DND-41 (cell line): ENCODE measurements at regions not wholly inside any gene's neighbourhood (a gene's known extent, or its start where the extent isn't known, plus 50 kb on each side); places are given as distances from the start of the nearest gene placed in this dataset.

Experiments
- ATAC-seq: fragments of 200-7000 bp; cut with Tn5 transposase; 3 replicates; pipeline ENCODE4 v1.9.1; 2021; ENCODE audit warnings: low read depth; ENCODE audit not compliant: insufficient read depth
- DNase-seq: peaks from one replicate; pipeline ENCODE4 v3.0.0-alpha.2; 2020
- H2AFZ ChIP-seq: 2 replicates; pipeline ENCODE4 v1.6.0; 2012; ENCODE audit warnings: low read depth, low read length
- H3K27ac ChIP-seq: 2 replicates; pipeline ENCODE4 v1.5.1; 2012; ENCODE audit warnings: low read length, inconsistent platforms
- H3K27me3 ChIP-seq: fragments of 200-600 bp; sonication (generic); 2 replicates; pipeline ENCODE4 v1.6.0; 2012; ENCODE audit warnings: low read length, mild to moderate bottlenecking, inconsistent platforms; ENCODE audit not compliant: insufficient read depth, poor library complexity
- H3K36me3 ChIP-seq: 2 replicates; pipeline ENCODE4 v1.5.1; 2012; ENCODE audit warnings: low read length, inconsistent platforms; ENCODE audit not compliant: insufficient read depth
- H3K4me1 ChIP-seq: 2 replicates; pipeline ENCODE4 v1.5.1; 2012; ENCODE audit warnings: mild to moderate bottlenecking, low read length; ENCODE audit not compliant: insufficient read depth
- H3K4me2 ChIP-seq: 2 replicates; pipeline ENCODE4 v1.6.0; 2012; ENCODE audit warnings: mild to moderate bottlenecking, moderate library complexity, low read length, inconsistent platforms; ENCODE audit not compliant: insufficient read depth
- H3K4me3 ChIP-seq, 2 experiments: fragments of 200-600 bp in 1 of 2; shearing (Covaris generic) in 1 of 2; 2 replicates each; pipeline ENCODE4 v1.5.1; 2012 to 2016; ENCODE audit warnings: inconsistent platforms in 2 of 2, low read length in 2 of 2, mild to moderate bottlenecking in 2 of 2, low read depth in 1 of 2, moderate library complexity in 1 of 2
- H3K79me2 ChIP-seq: 2 replicates; pipeline ENCODE4 v1.6.0; 2012; ENCODE audit warnings: low read length, inconsistent platforms; ENCODE audit not compliant: insufficient read depth
- H3K9ac ChIP-seq: 2 replicates; pipeline ENCODE4 v1.6.0; 2012; ENCODE audit warnings: low read depth, mild to moderate bottlenecking, inconsistent platforms, low read length, moderate library complexity
- H3K9me3 ChIP-seq: 2 replicates; pipeline ENCODE4 v1.5.1; 2012; ENCODE audit warnings: low read length, moderate library complexity, mild to moderate bottlenecking, inconsistent platforms; ENCODE audit not compliant: insufficient read depth, severe bottlenecking
- H4K20me1 ChIP-seq: 2 replicates; pipeline ENCODE4 v1.6.0; 2012; ENCODE audit warnings: low read length; ENCODE audit not compliant: insufficient read depth
- CTCF ChIP-seq: IDR thresholded peaks from 2 replicates; pipeline ENCODE4 v1.5.1; 2012; ENCODE audit warnings: borderline replicate concordance, low read length, moderate library complexity, mild to moderate bottlenecking; ENCODE audit not compliant: poor library complexity, severe bottlenecking; ENCODE audit errors: extremely low read depth
- EZH2 ChIP-seq: IDR thresholded peaks from 3 replicates; pipeline ENCODE4 v1.6.1; 2012; ENCODE audit warnings: borderline replicate concordance, low read depth, mild to moderate bottlenecking, moderate library complexity, low read length, inconsistent platforms; ENCODE audit not compliant: severe bottlenecking

DNA sequence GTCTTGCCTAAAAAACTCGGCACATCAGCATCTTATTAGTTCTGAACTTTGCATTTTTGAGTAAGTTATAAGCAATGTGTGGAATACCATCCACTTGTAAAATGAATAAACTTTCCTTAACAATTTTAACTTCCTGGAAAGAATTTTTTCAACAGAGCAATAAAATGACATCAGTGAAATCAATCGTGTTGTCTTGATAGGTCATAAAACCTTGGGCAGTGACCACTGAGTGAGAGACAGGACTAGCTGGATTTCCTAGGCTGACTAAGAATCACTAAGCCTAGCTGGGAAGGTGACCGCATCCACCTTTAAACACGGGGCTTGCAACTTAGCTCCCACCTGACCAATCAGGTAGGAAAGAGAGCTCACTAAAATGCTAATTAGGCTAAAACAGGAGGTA, 403.0 kb upstream of the CNKSR2 start:
- no peak overlapping the region for H3K4me3 ChIP-seq
- no peak overlapping the region for H3K9ac ChIP-seq
- H3K9me3 ChIP-seq = no peaks in the 10 kb centered on the region
- no peak for DNase-seq
- H3K27ac ChIP-seq = no peak overlapping the region
- TF ChIP-seq CTCF (no peak), EZH2 (no peak)
- H3K79me2 ChIP-seq = no peaks in the 10 kb centered on the region
- no peak overlapping the region for H3K4me2 ChIP-seq
- no peaks in the 10 kb centered on the region for H3K27me3 ChIP-seq
- ATAC-seq = no peak
- H3K4me1 ChIP-seq = no peaks in the 10 kb centered on the region
- H3K36me3 ChIP-seq = no peaks in the 10 kb centered on the region
- H4K20me1 ChIP-seq = no peaks in the 10 kb centered on the region
- no peak overlapping the region for H2AFZ ChIP-seq

DNA sequence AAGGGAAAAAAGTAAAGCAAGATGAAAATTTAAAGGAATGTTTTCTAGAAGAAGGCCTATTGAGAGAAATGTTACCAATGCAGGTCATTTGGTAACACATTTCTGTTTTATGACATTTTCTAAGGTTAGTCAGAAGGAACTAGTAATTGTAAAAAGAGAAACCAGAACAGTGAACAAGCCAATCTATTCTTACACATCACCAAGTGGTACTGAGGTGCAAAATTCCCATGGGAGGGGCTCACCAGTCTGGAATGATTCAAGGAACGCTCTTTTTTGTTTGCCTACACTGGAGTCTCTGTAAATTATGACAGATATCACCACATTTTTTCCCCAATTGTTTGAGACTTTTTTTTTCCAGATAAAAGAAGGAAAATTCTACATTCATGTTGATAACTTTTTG, 404.7 kb upstream of the CNKSR2 start:
- TF ChIP-seq CTCF (no peak), EZH2 (no peak)
- DNase-seq (no peak), ATAC-seq (no peak)
- H2AFZ ChIP-seq = no peak overlapping the region
- H3K36me3 ChIP-seq = no peaks in the 10 kb centered on the region
- H3K79me2 ChIP-seq = no peaks in the 10 kb centered on the region
- H3K4me1 ChIP-seq = no peaks in the 10 kb centered on the region
- no peak overlapping the region for H3K4me2 ChIP-seq
- no peak overlapping the region for H3K27ac ChIP-seq
- no peaks in the 10 kb centered on the region for H3K27me3 ChIP-seq
- H4K20me1 ChIP-seq = no peaks in the 10 kb centered on the region
- H3K4me3 ChIP-seq = no peak overlapping the region
- H3K9me3 ChIP-seq = no peaks in the 10 kb centered on the region
- H3K9ac ChIP-seq = no peak overlapping the region

DNA sequence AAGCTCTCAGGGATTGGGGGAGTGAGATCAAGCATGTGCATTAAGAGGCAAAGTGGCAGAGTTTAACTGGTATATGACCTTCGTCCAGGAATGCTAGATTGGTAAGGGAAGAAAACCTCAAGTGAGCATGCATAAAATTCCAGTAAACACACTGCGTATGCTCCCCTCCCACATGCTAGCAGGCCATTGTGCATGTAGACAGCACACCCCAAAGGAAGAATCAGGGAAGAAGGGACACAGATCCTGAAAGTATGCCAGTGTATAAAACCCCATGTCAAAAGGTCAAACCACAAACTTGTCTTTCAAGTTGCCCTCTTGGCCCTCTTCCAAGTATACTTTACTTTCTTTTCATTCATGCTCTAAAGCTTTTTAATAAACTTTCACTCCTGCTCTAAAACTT, 405.2 kb upstream of the CNKSR2 start:
- no peak for ATAC-seq
- H3K9me3 ChIP-seq = no peaks in the 10 kb centered on the region
- H3K4me3 ChIP-seq = no peak overlapping the region
- H3K9ac ChIP-seq = no peak overlapping the region
- H3K79me2 ChIP-seq = no peaks in the 10 kb centered on the region
- H2AFZ ChIP-seq = no peak overlapping the region
- H3K4me2 ChIP-seq = no peak overlapping the region
- no peaks in the 10 kb centered on the region for H3K27me3 ChIP-seq
- no peak for TF ChIP-seq EZH2
- TF ChIP-seq CTCF = no peak
- no peaks in the 10 kb centered on the region for H3K36me3 ChIP-seq
- no peak for DNase-seq
- H4K20me1 ChIP-seq = no peaks in the 10 kb centered on the region
- no peak overlapping the region for H3K27ac ChIP-seq
- H3K4me1 ChIP-seq = no peaks in the 10 kb centered on the region

DNA sequence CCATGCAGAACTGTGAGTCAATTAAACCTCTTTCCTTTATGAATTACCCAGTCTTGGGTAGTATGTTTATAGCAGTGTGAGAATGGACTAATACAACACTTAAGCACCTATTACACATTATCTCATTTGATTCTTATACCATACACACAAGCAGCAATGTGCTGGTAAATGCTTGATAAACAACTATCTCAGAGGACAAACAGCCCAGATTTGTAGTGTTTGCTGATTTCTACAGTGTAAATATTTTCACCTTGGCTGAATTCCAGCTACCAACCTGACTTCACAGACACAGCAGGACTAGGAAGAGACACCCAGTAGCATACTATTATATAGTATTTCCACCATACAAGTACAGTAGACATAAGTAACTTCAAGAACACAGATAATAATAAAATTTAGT, 406.5 kb upstream of the CNKSR2 start:
- Histone ChIP-seq H3K4me1 (no peaks in the 10 kb centered on the region), H3K27ac (no peak overlapping the region), H3K27me3 (no peaks in the 10 kb centered on the region), H3K9me3 (no peaks in the 10 kb centered on the region), H4K20me1 (no peaks in the 10 kb centered on the region), H3K4me3 (no peak overlapping the region), H3K9ac (no peak overlapping the region), H3K36me3 (no peaks in the 10 kb centered on the region), H2AFZ (no peak overlapping the region), H3K79me2 (no peaks in the 10 kb centered on the region), H3K4me2 (no peak overlapping the region)
- TF ChIP-seq EZH2 (no peak), CTCF (no peak)
- DNase-seq = no peak
- no peak for ATAC-seq
